IMR-90 (cell line): ENCODE measurements at regions not wholly inside any gene's neighbourhood (a gene's known extent, or its start where the extent isn't known, plus 50 kb on each side); places are given as distances from the start of the nearest gene placed in this dataset.

Source experiments
- ATAC-seq: fragments of 200-7000 bp; cut with Tn5 transposase; 2 replicates; pipeline ENCODE4 v1.9.1; 2020; ENCODE audit warnings: low read depth, mild to moderate bottlenecking, moderate library complexity
- BruUV-seq: library from RNA; stranded (reverse); fragments of 400-500 nt; replicated peaks from 2 replicates; lab custom pipeline; 2021; lab: Mats Ljungman, UMichigan
- CTCF ChIA-PET: fragments of 300-600 bp; formaldehyde crosslinking; extraction: SDS; loops from one replicate; lab custom pipeline; 2021; ENCODE audit warnings: antibody characterized with exemption; lab: Yijun Ruan, JAX
- POLR2A ChIA-PET: fragments of 300-600 bp; sonication (Branson Sonifier 250); formaldehyde crosslinking; loops from one replicate; lab custom pipeline; 2022; ENCODE audit warnings: antibody characterized with exemption; ENCODE audit not compliant: unreplicated experiment; lab: Charles Lee
- DNase-seq: peaks from one replicate; pipeline ENCODE4 v3.0.0; 2013
- H2AFZ ChIP-seq: replicated peaks from 2 replicates; pipeline ENCODE3; 2013; ENCODE audit warnings: low read length, mild to moderate bottlenecking; ENCODE audit not compliant: poor library complexity
- H2AK5ac ChIP-seq: 2 replicates; pipeline ENCODE4 v1.6.1; 2013; ENCODE audit warnings: low read depth, low read length, inconsistent platforms
- H2AK9ac ChIP-seq: replicated peaks from 2 replicates; pipeline ENCODE3; 2013; ENCODE audit warnings: mild to moderate bottlenecking, low read depth, low read length, moderate library complexity; ENCODE audit not compliant: poor library complexity
- H2BK120ac ChIP-seq: 2 replicates; pipeline ENCODE4 v1.6.1; 2013; ENCODE audit warnings: low read depth, low read length, inconsistent platforms
- H2BK15ac ChIP-seq: 3 replicates; pipeline ENCODE4 v1.6.1; 2013; ENCODE audit warnings: low read depth, low read length, inconsistent platforms
- H2BK20ac ChIP-seq: 2 replicates; pipeline ENCODE4 v1.6.1; 2013; ENCODE audit warnings: low read depth, mild to moderate bottlenecking, inconsistent platforms, low read length, moderate library complexity
- H2BK5ac ChIP-seq: 2 replicates; pipeline ENCODE4 v1.6.1; 2013; ENCODE audit warnings: mild to moderate bottlenecking, low read depth, low read length, inconsistent platforms; ENCODE audit not compliant: poor library complexity, severe bottlenecking
- H3K14ac ChIP-seq: replicated peaks from 2 replicates; pipeline ENCODE4 v1.6.1; 2013; ENCODE audit warnings: low read depth, low read length, inconsistent platforms
- H3K18ac ChIP-seq: 2 replicates; pipeline ENCODE4 v1.6.1; 2013; ENCODE audit warnings: low read depth, low read length, control low read depth
- H3K23ac ChIP-seq: 2 replicates; pipeline ENCODE4 v1.6.1; 2013; ENCODE audit warnings: low read depth, low read length, inconsistent platforms
- H3K27ac ChIP-seq: 2 replicates; pipeline ENCODE4 v1.5.1; 2013; ENCODE audit warnings: mild to moderate bottlenecking, control low read depth, low read length; ENCODE audit not compliant: insufficient read depth
- H3K27me3 ChIP-seq: 2 replicates; pipeline ENCODE4 v1.6.1; 2013; ENCODE audit warnings: low read length; ENCODE audit not compliant: control insufficient read depth, insufficient read depth
- H3K36me3 ChIP-seq: 2 replicates; pipeline ENCODE4 v1.6.1; 2013; ENCODE audit warnings: low read length, mixed read lengths; ENCODE audit not compliant: control insufficient read depth, insufficient read depth
- H3K4ac ChIP-seq: 2 replicates; pipeline ENCODE4 v1.6.1; 2013; ENCODE audit warnings: low read depth, low read length, inconsistent platforms
- H3K4me1 ChIP-seq: 2 replicates; pipeline ENCODE4 v1.6.1; 2013; ENCODE audit warnings: low read length, mixed read lengths; ENCODE audit not compliant: control insufficient read depth, insufficient read depth
- H3K4me2 ChIP-seq: 2 replicates; pipeline ENCODE4 v1.6.1; 2013; ENCODE audit warnings: low read depth, mild to moderate bottlenecking, control low read depth, low read length, moderate library complexity
- H3K4me3 ChIP-seq: 2 replicates; pipeline ENCODE4 v1.5.1; 2013; ENCODE audit warnings: low read depth, mild to moderate bottlenecking, control low read depth, low read length, moderate library complexity; ENCODE audit not compliant: insufficient read depth
- H3K56ac ChIP-seq: 2 replicates; pipeline ENCODE4 v1.6.1; 2013; ENCODE audit warnings: low read length, inconsistent platforms; ENCODE audit not compliant: insufficient read depth; ENCODE audit errors: extremely low read depth
- H3K79me1 ChIP-seq, 2 experiments: 2 replicates each; pipeline ENCODE4 v1.6.1; 2013; ENCODE audit warnings: low read length in 2 of 2, inconsistent platforms in 1 of 2, low read depth in 1 of 2
- H3K9ac ChIP-seq: 2 replicates; pipeline ENCODE4 v1.6.1; 2013; ENCODE audit warnings: low read depth, low read length, control low read depth
- H3K9me1 ChIP-seq: 2 replicates; pipeline ENCODE4 v1.6.1; 2013; ENCODE audit warnings: low read length, inconsistent platforms; ENCODE audit not compliant: insufficient read depth
- H3K9me3 ChIP-seq: 2 replicates; pipeline ENCODE4 v1.6.1; 2013; ENCODE audit warnings: low read length; ENCODE audit not compliant: control insufficient read depth, insufficient read depth
- H4K20me1 ChIP-seq: 2 replicates; pipeline ENCODE4 v1.6.1; 2013; ENCODE audit warnings: low read length, inconsistent platforms; ENCODE audit not compliant: insufficient read depth
- H4K5ac ChIP-seq: 2 replicates; pipeline ENCODE4 v1.6.1; 2013; ENCODE audit warnings: mild to moderate bottlenecking, low read depth, low read length, control low read depth
- H4K8ac ChIP-seq, 2 experiments: 2 replicates each; pipeline ENCODE4 v1.6.1; 2013; ENCODE audit warnings: low read depth in 2 of 2, low read length in 2 of 2, control low read depth in 1 of 2, inconsistent platforms in 1 of 2
- H4K91ac ChIP-seq: 2 replicates; pipeline ENCODE4 v1.6.1; 2013; ENCODE audit warnings: low read depth, low read length, inconsistent platforms; ENCODE audit not compliant: insufficient read depth
- BHLHE40 ChIP-seq: fragments of 150-350 bp; IDR thresholded peaks from 2 replicates; pipeline ENCODE4 v1.6.1; 2016; ENCODE audit warnings: mild to moderate bottlenecking, low read depth, low read length
- CEBPB ChIP-seq: IDR thresholded peaks from 2 replicates; pipeline ENCODE4 v1.6.1; 2012; ENCODE audit warnings: low read depth, low read length, improper control_type of control experiment
- CHD1 ChIP-seq: IDR thresholded peaks from 2 replicates; pipeline ENCODE4 v1.6.1; 2012; ENCODE audit warnings: low read depth, low read length, improper control_type of control experiment
- ELK1 ChIP-seq: fragments of 150-350 bp; IDR thresholded peaks from 2 replicates; pipeline ENCODE4 v1.6.1; 2016; ENCODE audit warnings: low read depth, mild to moderate bottlenecking, low read length, moderate library complexity, borderline replicate concordance
- FOS ChIP-seq: fragments of 150-350 bp; IDR thresholded peaks from 2 replicates; pipeline ENCODE4 v1.6.1; 2016; ENCODE audit warnings: low read depth, low read length
- MAFK ChIP-seq: IDR thresholded peaks from 2 replicates; pipeline ENCODE4 v1.6.1; 2012; ENCODE audit warnings: low read depth, low read length, improper control_type of control experiment
- MAZ ChIP-seq: IDR thresholded peaks from 2 replicates; pipeline ENCODE4 v1.6.1; 2012; ENCODE audit warnings: low read depth, mild to moderate bottlenecking, low read length, improper control_type of control experiment, moderate library complexity, borderline replicate concordance
- MXI1 ChIP-seq: IDR thresholded peaks from 2 replicates; pipeline ENCODE4 v1.6.1; 2012; ENCODE audit warnings: low read depth, mild to moderate bottlenecking, low read length, moderate library complexity, borderline replicate concordance
- NFE2L2 ChIP-seq: fragments of 150-350 bp; IDR thresholded peaks from 2 replicates; pipeline ENCODE4 v1.6.1; 2016; ENCODE audit warnings: low read depth, mild to moderate bottlenecking, low read length
- POLR2A ChIP-seq: IDR thresholded peaks from 2 replicates; pipeline ENCODE4 v1.6.1; 2012; ENCODE audit warnings: mild to moderate bottlenecking, low read depth, low read length
- RAD21 ChIP-seq: IDR thresholded peaks from 2 replicates; pipeline ENCODE4 v1.6.1; 2012; ENCODE audit warnings: low read length, improper control_type of control experiment
- RCOR1 ChIP-seq: IDR thresholded peaks from 2 replicates; pipeline ENCODE4 v1.6.1; 2012; ENCODE audit warnings: mild to moderate bottlenecking, low read length, improper control_type of control experiment; ENCODE audit not compliant: insufficient replicate concordance
- RFX5 ChIP-seq: IDR thresholded peaks from 2 replicates; pipeline ENCODE4 v1.8.0; 2012; ENCODE audit warnings: low read depth, mild to moderate bottlenecking, low read length, moderate library complexity
- SMC3 ChIP-seq: fragments of 150-350 bp; IDR thresholded peaks from 2 replicates; pipeline ENCODE4 v1.6.1; 2016; ENCODE audit warnings: low read depth, mild to moderate bottlenecking, antibody characterized with exemption, low read length, moderate library complexity
- USF2 ChIP-seq: fragments of 150-350 bp; IDR thresholded peaks from 2 replicates; pipeline ENCODE4 v1.6.1; 2017; ENCODE audit warnings: mild to moderate bottlenecking, antibody characterized with exemption, low read length, low read depth
- dilution Hi-C: fragments of 300-500 bp; cut with HindIII; formaldehyde crosslinking; loops from one replicate; pipeline ENCODE4 v1.14.3; 2018; ENCODE audit warnings: low sequenced_read_pairs; ENCODE audit not compliant: unreplicated experiment
- in situ Hi-C: fragments of 300-500 bp; cut with MboI; formaldehyde crosslinking; loops from 3 replicates; pipeline ENCODE4 v1.14.3; 2019; ENCODE audit warnings: low sequenced_read_pairs, inconsistent platforms, mixed read lengths
- intact Hi-C: fragments of 100-400 bp; cut with micrococcal nuclease; formaldehyde crosslinking; loops from 2 replicates; pipeline ENCODE4 v1.10.0; 2022
- TF ChIP-seq, protein P1 (sequence below): conservative IDR thresholded peaks from 2 replicates; pipeline ENCODE4 v1.5.1; 2012; ENCODE audit warnings: mild to moderate bottlenecking, low read depth, low read length, improper control_type of control experiment

- dilution Hi-C loops (no loop called here), intact Hi-C loops (no loop called here), in situ Hi-C loops (no loop called here)
- H3K14ac ChIP-seq: no peak overlapping the region
- H3K9me1 ChIP-seq: no peaks in the 10 kb centered on the region
- no peak overlapping the region for H4K5ac ChIP-seq
- H3K18ac ChIP-seq: no peak overlapping the region
- H2AK9ac ChIP-seq: no peak overlapping the region
- H3K9me3 ChIP-seq: no peaks in the 10 kb centered on the region
- CTCF ChIA-PET: no interaction called here
- no peaks in the 10 kb centered on the region for H3K27me3 ChIP-seq
- POLR2A ChIA-PET: no interaction called here
- TF ChIP-seq, protein P1, sequence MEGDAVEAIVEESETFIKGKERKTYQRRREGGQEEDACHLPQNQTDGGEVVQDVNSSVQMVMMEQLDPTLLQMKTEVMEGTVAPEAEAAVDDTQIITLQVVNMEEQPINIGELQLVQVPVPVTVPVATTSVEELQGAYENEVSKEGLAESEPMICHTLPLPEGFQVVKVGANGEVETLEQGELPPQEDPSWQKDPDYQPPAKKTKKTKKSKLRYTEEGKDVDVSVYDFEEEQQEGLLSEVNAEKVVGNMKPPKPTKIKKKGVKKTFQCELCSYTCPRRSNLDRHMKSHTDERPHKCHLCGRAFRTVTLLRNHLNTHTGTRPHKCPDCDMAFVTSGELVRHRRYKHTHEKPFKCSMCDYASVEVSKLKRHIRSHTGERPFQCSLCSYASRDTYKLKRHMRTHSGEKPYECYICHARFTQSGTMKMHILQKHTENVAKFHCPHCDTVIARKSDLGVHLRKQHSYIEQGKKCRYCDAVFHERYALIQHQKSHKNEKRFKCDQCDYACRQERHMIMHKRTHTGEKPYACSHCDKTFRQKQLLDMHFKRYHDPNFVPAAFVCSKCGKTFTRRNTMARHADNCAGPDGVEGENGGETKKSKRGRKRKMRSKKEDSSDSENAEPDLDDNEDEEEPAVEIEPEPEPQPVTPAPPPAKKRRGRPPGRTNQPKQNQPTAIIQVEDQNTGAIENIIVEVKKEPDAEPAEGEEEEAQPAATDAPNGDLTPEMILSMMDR: no peak
- TF ChIP-seq MAZ: no peak
- no peak for TF ChIP-seq CHD1
- TF ChIP-seq MAFK: no peak
- TF ChIP-seq MXI1: no peak
- no peak for TF ChIP-seq NFE2L2
- TF ChIP-seq RFX5: no peak
- TF ChIP-seq USF2: no peak
- no peak for TF ChIP-seq POLR2A
- no peak for TF ChIP-seq SMC3
- no peak for TF ChIP-seq BHLHE40
- TF ChIP-seq ELK1: no peak
- TF ChIP-seq CEBPB: no peak
- no peak for TF ChIP-seq RAD21
- no peak for TF ChIP-seq FOS
- no peak for TF ChIP-seq RCOR1
- ATAC-seq (no peak), DNase-seq (no peak)
- no peak overlapping the region for H2AK5ac ChIP-seq
- no peak overlapping the region for H2BK120ac ChIP-seq
- no peak overlapping the region for H2AFZ ChIP-seq
- H4K91ac ChIP-seq: no peak overlapping the region
- no peaks in the 10 kb centered on the region for H3K79me1 ChIP-seq
- H3K4me2 ChIP-seq: no peak overlapping the region
- no peaks in the 10 kb centered on the region for H4K20me1 ChIP-seq
- H2BK5ac ChIP-seq: no peak overlapping the region
- no TSS peak for BruUV-seq
- H3K4ac ChIP-seq: no peak overlapping the region
- H3K9ac ChIP-seq: no peak overlapping the region
- no peak overlapping the region for H2BK15ac ChIP-seq
- no peak overlapping the region for H3K56ac ChIP-seq
- no peak overlapping the region for H3K27ac ChIP-seq
- H3K4me1 ChIP-seq: no peaks in the 10 kb centered on the region
- no peak overlapping the region for H4K8ac ChIP-seq
- H3K23ac ChIP-seq: no peak overlapping the region
- no peaks in the 10 kb centered on the region for H3K36me3 ChIP-seq
- no peak overlapping the region for H3K4me3 ChIP-seq
- H2BK20ac ChIP-seq: no peak overlapping the region
Measured at GRCh38 chr4:67403342-67403741, 142.0 kb downstream of the CENPC start.
